ENCODE measurements at regions not wholly inside any gene's neighbourhood (a gene's known extent, or its start where the extent isn't known, plus 50 kb on each side); places are given as distances from the start of the nearest gene placed in this dataset.

DNA sequence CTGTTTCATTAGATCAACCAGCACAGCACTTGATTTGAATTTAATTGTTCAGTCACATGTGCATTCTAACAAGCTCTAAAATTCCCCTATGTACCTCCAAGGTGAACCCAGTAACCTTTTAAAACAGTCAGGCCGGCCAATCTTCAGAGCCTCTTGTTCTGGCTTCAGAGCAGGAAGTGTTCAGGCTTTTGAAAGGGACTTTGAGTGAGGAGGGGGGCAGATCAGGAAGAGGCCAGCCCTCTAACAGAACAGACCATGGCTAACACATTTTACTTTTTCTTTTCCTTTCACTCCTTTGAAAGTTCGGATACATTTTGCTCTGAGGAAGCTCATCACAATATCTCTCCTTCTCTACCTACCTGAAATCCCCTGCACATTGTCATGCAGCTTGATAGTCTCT is 390.3 kb downstream of the TBC1D4 start:
- Mint-ChIP-seq H3K9me3 (no peaks in the 10 kb centered on the region), H3K4me1 (ENCODE audit: low read depth) (no peaks in the 10 kb centered on the region), H3K4me3 (peak overlapping the region in 1 of 2 donors; percentile 6), H3K36me3 (ENCODE audit: insufficient read depth in 2 of 2) (no peaks in the 10 kb centered on the region), H3K27ac (peak overlapping the region; percentile 9), H3K27me3 (ENCODE audit: low read depth) (no peaks in the 10 kb centered on the region)
- no peak for ATAC-seq (replicated peaks in 1 of 2)
- no peak for DNase-seq

DNA sequence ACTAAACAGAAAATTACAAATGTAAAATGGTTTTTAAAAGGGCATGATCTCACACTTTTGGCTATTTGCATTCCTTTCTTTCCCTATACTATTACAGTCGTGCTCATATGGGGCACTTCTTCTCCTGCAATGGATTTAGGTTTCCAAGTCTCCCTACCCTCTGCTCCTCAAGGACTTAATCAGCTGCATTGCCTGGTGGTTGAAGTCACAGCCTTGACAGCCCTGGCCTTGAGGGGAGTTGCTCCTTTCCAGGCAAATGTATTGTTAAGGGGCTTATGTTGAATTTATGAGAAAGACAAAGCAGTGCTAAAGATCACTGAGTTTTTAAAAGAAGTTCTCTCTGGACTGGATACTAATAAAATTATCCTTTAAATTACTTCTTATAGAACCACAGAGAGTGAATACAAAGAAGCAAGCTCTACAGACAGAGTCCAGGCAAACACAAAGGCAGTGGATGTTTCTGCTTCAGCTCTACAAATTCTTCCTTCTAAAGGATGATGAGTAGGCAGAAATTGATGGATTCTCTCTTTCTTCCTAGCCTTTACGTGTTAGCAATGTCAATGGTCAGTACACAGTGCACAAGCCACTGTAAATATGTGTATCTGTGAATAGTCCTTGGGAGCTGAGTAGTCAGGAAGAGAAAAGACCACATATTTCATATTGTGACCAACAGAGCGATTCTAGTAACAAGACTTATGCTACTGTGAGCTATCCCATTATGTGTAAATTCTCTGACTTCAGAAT is 390.9 kb downstream of the TBC1D4 start:
- H3K4me1 Mint-ChIP-seq (ENCODE audit: low read depth): no peaks in the 10 kb centered on the region

GRCh38 chr13:75088915-75089314 is 393.1 kb downstream of the TBC1D4 start:
- Mint-ChIP-seq H3K27me3 (ENCODE audit: low read depth) (no peaks in the 10 kb centered on the region), H3K9me3 (no peaks in the 10 kb centered on the region), H3K36me3 (ENCODE audit: insufficient read depth in 2 of 2) (no peaks in the 10 kb centered on the region), H3K4me1 (ENCODE audit: low read depth) (no peaks in the 10 kb centered on the region), H3K27ac (no peak overlapping the region), H3K4me3 (no peak overlapping the region)
- DNase-seq (no peak), ATAC-seq (replicated peaks in 1 of 2) (no peak)

More for the DNA sequence above, 390.9 kb downstream of the TBC1D4 start:
- H3K4me3 Mint-ChIP-seq: no peak overlapping the region
- no peaks in the 10 kb centered on the region for H3K27me3 Mint-ChIP-seq (ENCODE audit: low read depth)
- ATAC-seq (replicated peaks in 1 of 2) (no peak), DNase-seq (no peak)
- no peak overlapping the region for H3K27ac Mint-ChIP-seq
- H3K9me3 Mint-ChIP-seq: no peaks in the 10 kb centered on the region
- no peaks in the 10 kb centered on the region for H3K36me3 Mint-ChIP-seq (ENCODE audit: insufficient read depth in 2 of 2)

GRCh38 chr13:75079226-75079625 is 402.7 kb downstream of the TBC1D4 start:
- Mint-ChIP-seq H3K36me3 (ENCODE audit: insufficient read depth in 2 of 2) (no peaks in the 10 kb centered on the region), H3K9me3 (no peaks in the 10 kb centered on the region), H3K27me3 (ENCODE audit: low read depth) (peaks cover 24% of the 10 kb centered on the region), H3K4me1 (ENCODE audit: low read depth) (no peaks in the 10 kb centered on the region), H3K27ac (no peak overlapping the region), H3K4me3 (no peak overlapping the region)
- no peak for DNase-seq
- no peak for ATAC-seq (replicated peaks in 1 of 2)

DNA sequence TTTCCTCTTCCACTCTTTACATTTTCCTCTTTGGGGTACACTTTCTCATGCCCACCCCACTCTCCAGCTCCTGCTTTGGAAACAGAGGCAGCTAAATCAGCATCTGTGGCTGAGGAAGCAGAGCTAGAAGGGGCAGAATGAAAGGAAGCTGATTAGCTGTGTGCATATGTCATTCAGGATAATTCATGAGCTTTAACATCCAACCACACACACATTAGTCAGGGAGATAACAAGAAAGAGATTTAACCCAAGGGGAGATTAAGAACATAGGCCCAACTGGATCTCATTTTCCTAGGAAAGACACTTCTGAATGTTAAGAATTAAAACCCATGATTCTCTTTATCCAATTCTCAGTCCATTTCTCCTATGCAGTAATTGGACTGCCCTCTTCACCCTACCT is 405.5 kb downstream of the TBC1D4 start:
- H3K36me3 Mint-ChIP-seq (ENCODE audit: insufficient read depth in 2 of 2): no peaks in the 10 kb centered on the region
- H3K4me1 Mint-ChIP-seq (ENCODE audit: low read depth): no peaks in the 10 kb centered on the region
- ATAC-seq (replicated peaks in 1 of 2) (no peak), DNase-seq (no peak)
- no peak overlapping the region for H3K4me3 Mint-ChIP-seq
- peaks cover 24% of the 10 kb centered on the region for H3K27me3 Mint-ChIP-seq (ENCODE audit: low read depth)
- H3K27ac Mint-ChIP-seq: peak overlapping the region; percentile 65
- no peaks in the 10 kb centered on the region for H3K9me3 Mint-ChIP-seq

- Mint-ChIP-seq H3K4me1 (ENCODE audit: low read depth) (no peaks in the 10 kb centered on the region), H3K27ac (no peak overlapping the region), H3K9me3 (no peaks in the 10 kb centered on the region), H3K36me3 (ENCODE audit: insufficient read depth in 2 of 2) (no peaks in the 10 kb centered on the region), H3K4me3 (no peak overlapping the region), H3K27me3 (ENCODE audit: low read depth) (peaks cover 24% of the 10 kb centered on the region)
- no peak for DNase-seq
- no peak for ATAC-seq (replicated peaks in 1 of 2)
Observed at GRCh38 chr13:75073786-75074185, 408.2 kb downstream of the TBC1D4 start.

GRCh38 chr13:75072891-75073290 is 409.1 kb downstream of the TBC1D4 start:
- Mint-ChIP-seq H3K36me3 (ENCODE audit: insufficient read depth in 2 of 2) (no peaks in the 10 kb centered on the region), H3K27ac (no peak overlapping the region), H3K27me3 (ENCODE audit: low read depth) (peaks cover 18% of the 10 kb centered on the region), H3K9me3 (no peaks in the 10 kb centered on the region), H3K4me3 (no peak overlapping the region), H3K4me1 (ENCODE audit: low read depth) (no peaks in the 10 kb centered on the region)
- no peak for DNase-seq
- ATAC-seq (replicated peaks in 1 of 2): no peak

DNA sequence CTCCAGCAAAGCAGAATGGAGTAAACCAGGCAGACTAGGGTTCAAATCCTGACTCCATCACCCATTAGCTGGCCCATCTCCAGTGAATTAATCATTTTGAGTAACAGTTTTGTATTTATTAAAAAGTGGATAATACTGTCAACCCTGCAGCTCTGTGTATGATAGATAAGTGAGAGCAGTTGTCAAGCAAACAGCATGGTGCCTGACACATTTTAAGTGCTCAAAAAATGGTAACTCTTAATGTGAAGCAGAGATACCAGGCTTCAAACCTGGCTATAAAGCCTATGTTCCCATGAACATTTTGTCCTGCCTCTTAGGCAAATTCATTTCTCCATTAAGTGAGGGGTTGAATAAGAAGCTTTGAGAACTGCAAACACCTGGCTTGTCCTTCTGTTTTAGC is 409.6 kb downstream of the TBC1D4 start:
- Mint-ChIP-seq H3K4me1 (ENCODE audit: low read depth) (no peaks in the 10 kb centered on the region), H3K27ac (no peak overlapping the region), H3K36me3 (ENCODE audit: insufficient read depth in 2 of 2) (no peaks in the 10 kb centered on the region), H3K9me3 (no peaks in the 10 kb centered on the region), H3K4me3 (no peak overlapping the region), H3K27me3 (ENCODE audit: low read depth) (peaks cover 13% of the 10 kb centered on the region)
- DNase-seq: no peak
- no peak for ATAC-seq (replicated peaks in 1 of 2)

- H3K27ac Mint-ChIP-seq: no peak overlapping the region
- DNase-seq (no peak), ATAC-seq (replicated peaks in 1 of 2) (no peak)
- H3K27me3 Mint-ChIP-seq (ENCODE audit: low read depth): peaks cover 10% of the 10 kb centered on the region
- H3K4me3 Mint-ChIP-seq: no peak overlapping the region
- no peaks in the 10 kb centered on the region for H3K36me3 Mint-ChIP-seq (ENCODE audit: insufficient read depth in 2 of 2)
- H3K9me3 Mint-ChIP-seq: no peaks in the 10 kb centered on the region
- H3K4me1 Mint-ChIP-seq (ENCODE audit: low read depth): no peaks in the 10 kb centered on the region
Observed at GRCh38 chr13:75071796-75072195, 410.2 kb downstream of the TBC1D4 start.

- peaks cover 9% of the 10 kb centered on the region for H3K27me3 Mint-ChIP-seq (ENCODE audit: low read depth)
- no peaks in the 10 kb centered on the region for H3K4me1 Mint-ChIP-seq (ENCODE audit: low read depth)
- no peaks in the 10 kb centered on the region for H3K36me3 Mint-ChIP-seq (ENCODE audit: insufficient read depth in 2 of 2)
- DNase-seq (no peak), ATAC-seq (replicated peaks in 1 of 2) (no peak)
- no peak overlapping the region for H3K27ac Mint-ChIP-seq
- no peak overlapping the region for H3K4me3 Mint-ChIP-seq
- H3K9me3 Mint-ChIP-seq: no peaks in the 10 kb centered on the region
Observed at GRCh38 chr13:75071395-75071794, 410.6 kb downstream of the TBC1D4 start.

DNA sequence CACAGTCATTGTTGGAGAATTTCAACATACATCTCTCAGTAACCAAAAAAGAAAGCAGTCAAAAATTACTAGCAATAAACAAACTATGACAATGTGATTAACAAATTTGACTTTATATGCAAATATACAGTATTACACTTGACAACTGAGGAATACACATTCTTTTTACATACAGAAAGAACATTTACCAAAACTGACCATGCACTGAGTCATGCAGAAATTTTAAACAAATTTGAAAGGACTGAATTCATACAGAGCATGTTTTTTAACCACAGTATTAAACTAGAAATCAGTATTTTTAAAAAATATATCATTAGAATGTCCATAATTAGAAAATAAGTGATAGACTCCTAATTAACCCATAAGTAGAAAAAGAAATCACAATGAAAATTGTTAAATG is 420.1 kb downstream of the TBC1D4 start:
- Mint-ChIP-seq H3K4me3 (no peak overlapping the region), H3K27me3 (ENCODE audit: low read depth) (no peaks in the 10 kb centered on the region), H3K4me1 (ENCODE audit: low read depth) (no peaks in the 10 kb centered on the region), H3K36me3 (ENCODE audit: insufficient read depth in 2 of 2) (no peaks in the 10 kb centered on the region), H3K9me3 (peaks cover 0 to 2% of the 10 kb centered on the region in 2 donors), H3K27ac (no peak overlapping the region)
- ATAC-seq (replicated peaks in 1 of 2) (no peak), DNase-seq (no peak)

DNA sequence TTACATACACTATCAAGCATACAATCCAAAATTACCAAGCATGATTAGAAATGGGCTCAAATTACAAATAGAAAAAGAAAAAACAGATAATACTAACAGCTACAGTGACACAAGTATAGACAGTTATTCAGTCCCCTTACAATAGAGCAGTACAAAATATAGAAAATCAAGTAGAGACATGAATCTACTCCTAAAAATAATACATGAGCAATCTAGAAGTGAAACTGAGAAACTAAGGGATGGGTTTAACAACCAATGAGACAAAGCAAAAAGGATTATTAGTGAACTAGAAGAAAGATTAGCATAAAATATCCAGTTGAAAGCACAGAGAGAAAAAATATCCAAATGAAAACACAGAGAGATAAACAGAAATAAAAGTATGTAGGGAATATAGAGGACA is 426.7 kb downstream of the TBC1D4 start:
- Mint-ChIP-seq H3K4me3 (no peak overlapping the region), H3K27me3 (ENCODE audit: low read depth) (no peaks in the 10 kb centered on the region), H3K9me3 (no peaks in the 10 kb centered on the region), H3K4me1 (ENCODE audit: low read depth) (no peaks in the 10 kb centered on the region), H3K27ac (no peak overlapping the region), H3K36me3 (ENCODE audit: insufficient read depth in 2 of 2) (no peaks in the 10 kb centered on the region)
- DNase-seq (no peak), ATAC-seq (replicated peaks in 1 of 2) (no peak)

- no peak for DNase-seq
- Mint-ChIP-seq H3K4me3 (no peak overlapping the region), H3K27me3 (ENCODE audit: low read depth) (peaks cover 6% of the 10 kb centered on the region), H3K36me3 (ENCODE audit: insufficient read depth in 2 of 2) (peaks cover 0 to under 1% of the 10 kb centered on the region in 2 donors), H3K4me1 (ENCODE audit: low read depth) (no peaks in the 10 kb centered on the region), H3K27ac (no peak overlapping the region), H3K9me3 (peaks cover 2 to 4% of the 10 kb centered on the region in 2 donors)
- ATAC-seq (replicated peaks in 1 of 2): no peak
Observed at GRCh38 chr13:75052616-75053015, 429.4 kb downstream of the TBC1D4 start.

GRCh38 chr13:75050419-75051046 is 431.4 kb downstream of the TBC1D4 start:
- Mint-ChIP-seq H3K4me3 (no peak overlapping the region), H3K4me1 (ENCODE audit: low read depth) (no peaks in the 10 kb centered on the region), H3K36me3 (ENCODE audit: insufficient read depth in 2 of 2) (peaks cover 0 to 2% of the 10 kb centered on the region in 2 donors), H3K9me3 (peaks cover 4% of the 10 kb centered on the region in 2 donors), H3K27me3 (ENCODE audit: low read depth) (peaks cover 6% of the 10 kb centered on the region), H3K27ac (no peak overlapping the region)
- ATAC-seq (replicated peaks in 1 of 2) (no peak), DNase-seq (no peak)

Data from activated T-cell treated with anti-CD3 and anti-CD28 coated beads, Interleukin-2, amount 50 U/mL, for 72 hours (primary cell).